NB4 (cell line): ENCODE measurements at regions not wholly inside any gene's neighbourhood (a gene's known extent, or its start where the extent isn't known, plus 50 kb on each side); places are given as distances from the start of the nearest gene placed in this dataset.

Experiments used
- MYC ChIP-seq: IDR thresholded peaks from 2 replicates; pipeline ENCODE4 v1.6.1; 2011; ENCODE audit warnings: low read depth, low read length
- POLR2A ChIP-seq: IDR thresholded peaks from 2 replicates; pipeline ENCODE4 v1.6.1; 2011; ENCODE audit warnings: mild to moderate bottlenecking; ENCODE audit not compliant: insufficient read length; ENCODE audit errors: extremely low read depth
- TF ChIP-seq, protein P1 (sequence below): IDR thresholded peaks from one replicate; pipeline ENCODE4 v1.5.1; 2012; ENCODE audit warnings: low read depth, low read length
- TF ChIP-seq, protein P2 (sequence below): IDR thresholded peaks from 2 replicates; pipeline ENCODE4 v1.6.1; 2011; ENCODE audit warnings: low read depth, low read length

- TF ChIP-seq, protein P1, sequence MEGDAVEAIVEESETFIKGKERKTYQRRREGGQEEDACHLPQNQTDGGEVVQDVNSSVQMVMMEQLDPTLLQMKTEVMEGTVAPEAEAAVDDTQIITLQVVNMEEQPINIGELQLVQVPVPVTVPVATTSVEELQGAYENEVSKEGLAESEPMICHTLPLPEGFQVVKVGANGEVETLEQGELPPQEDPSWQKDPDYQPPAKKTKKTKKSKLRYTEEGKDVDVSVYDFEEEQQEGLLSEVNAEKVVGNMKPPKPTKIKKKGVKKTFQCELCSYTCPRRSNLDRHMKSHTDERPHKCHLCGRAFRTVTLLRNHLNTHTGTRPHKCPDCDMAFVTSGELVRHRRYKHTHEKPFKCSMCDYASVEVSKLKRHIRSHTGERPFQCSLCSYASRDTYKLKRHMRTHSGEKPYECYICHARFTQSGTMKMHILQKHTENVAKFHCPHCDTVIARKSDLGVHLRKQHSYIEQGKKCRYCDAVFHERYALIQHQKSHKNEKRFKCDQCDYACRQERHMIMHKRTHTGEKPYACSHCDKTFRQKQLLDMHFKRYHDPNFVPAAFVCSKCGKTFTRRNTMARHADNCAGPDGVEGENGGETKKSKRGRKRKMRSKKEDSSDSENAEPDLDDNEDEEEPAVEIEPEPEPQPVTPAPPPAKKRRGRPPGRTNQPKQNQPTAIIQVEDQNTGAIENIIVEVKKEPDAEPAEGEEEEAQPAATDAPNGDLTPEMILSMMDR: no peak
- TF ChIP-seq POLR2A: no peak
- no peak for TF ChIP-seq MYC
- TF ChIP-seq, protein P2, sequence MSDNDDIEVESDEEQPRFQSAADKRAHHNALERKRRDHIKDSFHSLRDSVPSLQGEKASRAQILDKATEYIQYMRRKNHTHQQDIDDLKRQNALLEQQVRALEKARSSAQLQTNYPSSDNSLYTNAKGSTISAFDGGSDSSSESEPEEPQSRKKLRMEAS: no peak
Observed at GRCh38 chr4:137961051-137961438, 281.1 kb downstream of the SLC7A11 start.
